CD4-positive, alpha-beta T cell (primary cell): ENCODE measurements at regions not wholly inside any gene's neighbourhood (a gene's known extent, or its start where the extent isn't known, plus 50 kb on each side); places are given as distances from the start of the nearest gene placed in this dataset.

ENCODE experiments used
- ATAC-seq: fragments of 200-7000 bp; cut with Tn5 transposase; one replicate; pipeline ENCODE4 v1.10.0; 2022; ENCODE audit warnings: mild to moderate bottlenecking; ENCODE audit not compliant: poor library complexity
- CTCF ChIA-PET: fragments of 350-600 bp; sonication (Branson Sonifier 250); formaldehyde crosslinking; loops from one replicate; lab custom pipeline; 2021; ENCODE audit warnings: antibody characterized with exemption, inconsistent platforms; lab: Charles Lee
- POLR2A ChIA-PET: fragments of 350-600 bp; sonication (Branson Sonifier 250); formaldehyde crosslinking; loops from one replicate; lab custom pipeline; 2021; ENCODE audit warnings: antibody characterized with exemption, inconsistent platforms; lab: Charles Lee
- DNase-seq, 14 experiments: peaks; one replicate each; pipeline ENCODE4 v3.0.0-alpha.2; 2013 to 2020; ENCODE audit warnings: mixed read lengths in 2 of 14
- H3K27ac ChIP-seq, 2 donors: one replicate each; pipeline versions ENCODE4 v1.5.1 to v1.7.0; 2013; ENCODE audit warnings: low read length in 2 of 2, low read depth in 1 of 2, mild to moderate bottlenecking in 1 of 2
- H3K27me3 ChIP-seq, 2 experiments: 1 replicate in 1 of 2; 2 replicates in 1 of 2; pipeline versions ENCODE4 v1.6.1 to v1.7.0; 2013; ENCODE audit warnings: low read length in 2 of 2, control low read depth in 1 of 2, mild to moderate bottlenecking in 1 of 2, moderate library complexity in 1 of 2; ENCODE audit not compliant: insufficient read depth in 2 of 2, control insufficient read depth in 1 of 2
- H3K36me3 ChIP-seq: one replicate; pipeline ENCODE4 v1.6.1; 2013; ENCODE audit warnings: low read length, control low read depth; ENCODE audit not compliant: insufficient read depth
- H3K4me1 ChIP-seq: one replicate; pipeline ENCODE4 v1.6.1; 2013; ENCODE audit warnings: low read length, control low read depth; ENCODE audit not compliant: insufficient read depth
- H3K4me3 ChIP-seq: one replicate; pipeline ENCODE4 v1.5.1; 2013; ENCODE audit warnings: mild to moderate bottlenecking, low read length, moderate library complexity
- H3K9me3 ChIP-seq, 2 experiments: 1 replicate in 1 of 2; 2 replicates in 1 of 2; pipeline versions ENCODE4 v1.6.1 to v1.7.0; 2013; ENCODE audit warnings: low read length in 2 of 2, mild to moderate bottlenecking in 2 of 2, control low read depth in 1 of 2, moderate library complexity in 1 of 2; ENCODE audit not compliant: control insufficient read depth in 1 of 2, insufficient read depth in 1 of 2
- H3K27ac Mint-ChIP-seq: one replicate; pipeline ENCODE4 v1.8.0; 2020; ENCODE audit warnings: mixed read lengths
- H3K27me3 Mint-ChIP-seq: one replicate; pipeline ENCODE4 v1.8.0; 2021; ENCODE audit warnings: mixed read lengths
- H3K36me3 Mint-ChIP-seq: one replicate; pipeline ENCODE4 v1.8.0; 2021; ENCODE audit warnings: low read depth, mixed read lengths
- H3K4me1 Mint-ChIP-seq: one replicate; pipeline ENCODE4 v1.8.0; 2021; ENCODE audit warnings: low read depth, mixed read lengths
- H3K4me3 Mint-ChIP-seq: one replicate; pipeline ENCODE4 v1.8.0; 2020; ENCODE audit warnings: mild to moderate bottlenecking, mixed read lengths
- H3K9me3 Mint-ChIP-seq: one replicate; pipeline ENCODE4 v1.8.0; 2020; ENCODE audit warnings: mixed read lengths
- intact Hi-C, 2 experiments: fragments of 100-400 bp; cut with DNase I in 1 of 2; cut with micrococcal nuclease in 1 of 2; formaldehyde crosslinking; loops; one replicate each; pipeline versions ENCODE4 v1.15.1 to v1.9.0; 2023 to 2025; cut with DNase I, micrococcal nuclease
- TF ChIP-seq, protein P1 (sequence below): fragments of 200-600 bp; IDR thresholded peaks from one replicate; pipeline ENCODE4 v1.8.0; 2022; ENCODE audit warnings: antibody characterized with exemption, mild to moderate bottlenecking

DNA sequence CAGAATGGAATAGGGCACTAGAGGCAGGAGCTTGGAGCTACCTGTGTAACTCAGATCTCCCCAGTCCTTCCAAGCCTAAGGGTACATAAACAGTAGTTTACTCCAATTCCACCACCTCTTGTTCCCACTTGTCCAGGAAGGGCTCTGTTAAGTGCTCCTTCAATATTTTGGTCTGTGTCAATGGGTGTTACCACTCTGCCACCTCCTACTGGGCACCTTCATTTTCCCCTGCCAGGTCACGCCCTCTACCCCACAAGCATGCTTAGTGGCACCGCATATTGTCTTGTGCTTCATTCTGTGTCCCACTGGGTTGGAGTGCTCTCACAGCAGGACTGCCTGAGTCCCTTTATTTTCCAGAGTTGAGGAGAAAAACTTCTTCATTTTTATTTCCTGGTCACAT, 459.8 kb downstream of the ARHGEF28 start:
- ATAC-seq (no peak), DNase-seq (no peak)
- no peaks in the 10 kb centered on the region for H3K4me1 ChIP-seq
- ChIA-PET CTCF (no interaction called here), POLR2A (no interaction called here)
- intact Hi-C loops: no loop called here
- no peaks in the 10 kb centered on the region for H3K27me3 ChIP-seq
- H3K9me3 Mint-ChIP-seq: no peaks in the 10 kb centered on the region
- TF ChIP-seq, protein P1, sequence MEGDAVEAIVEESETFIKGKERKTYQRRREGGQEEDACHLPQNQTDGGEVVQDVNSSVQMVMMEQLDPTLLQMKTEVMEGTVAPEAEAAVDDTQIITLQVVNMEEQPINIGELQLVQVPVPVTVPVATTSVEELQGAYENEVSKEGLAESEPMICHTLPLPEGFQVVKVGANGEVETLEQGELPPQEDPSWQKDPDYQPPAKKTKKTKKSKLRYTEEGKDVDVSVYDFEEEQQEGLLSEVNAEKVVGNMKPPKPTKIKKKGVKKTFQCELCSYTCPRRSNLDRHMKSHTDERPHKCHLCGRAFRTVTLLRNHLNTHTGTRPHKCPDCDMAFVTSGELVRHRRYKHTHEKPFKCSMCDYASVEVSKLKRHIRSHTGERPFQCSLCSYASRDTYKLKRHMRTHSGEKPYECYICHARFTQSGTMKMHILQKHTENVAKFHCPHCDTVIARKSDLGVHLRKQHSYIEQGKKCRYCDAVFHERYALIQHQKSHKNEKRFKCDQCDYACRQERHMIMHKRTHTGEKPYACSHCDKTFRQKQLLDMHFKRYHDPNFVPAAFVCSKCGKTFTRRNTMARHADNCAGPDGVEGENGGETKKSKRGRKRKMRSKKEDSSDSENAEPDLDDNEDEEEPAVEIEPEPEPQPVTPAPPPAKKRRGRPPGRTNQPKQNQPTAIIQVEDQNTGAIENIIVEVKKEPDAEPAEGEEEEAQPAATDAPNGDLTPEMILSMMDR: no peak
- peaks cover 16% of the 10 kb centered on the region for H3K27me3 Mint-ChIP-seq
- no peak overlapping the region for H3K4me3 Mint-ChIP-seq
- H3K36me3 ChIP-seq: no peaks in the 10 kb centered on the region
- no peak overlapping the region for H3K27ac Mint-ChIP-seq
- no peaks in the 10 kb centered on the region for H3K36me3 Mint-ChIP-seq
- no peak overlapping the region for H3K27ac ChIP-seq
- H3K9me3 ChIP-seq: no peaks in the 10 kb centered on the region
- H3K4me3 ChIP-seq: no peak overlapping the region
- H3K4me1 Mint-ChIP-seq: no peaks in the 10 kb centered on the region

DNA sequence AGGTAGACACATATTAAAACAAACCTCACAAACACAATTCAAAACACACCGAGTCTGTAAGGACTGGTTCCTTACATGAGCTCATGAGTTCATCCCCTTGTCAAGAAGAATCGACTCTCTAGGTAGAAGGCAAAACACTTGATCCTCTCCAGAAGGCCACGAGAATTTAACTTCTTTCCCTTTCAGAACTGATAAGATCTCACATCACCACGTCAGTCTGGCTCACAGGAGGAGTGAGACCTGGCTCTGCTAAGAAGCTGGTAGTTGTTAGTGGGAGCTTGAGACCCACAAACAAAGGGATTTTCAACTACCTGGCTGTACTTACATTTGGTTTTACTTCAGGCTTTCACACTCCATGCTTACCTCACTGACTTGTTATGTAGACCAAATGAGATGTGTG, 459.2 kb downstream of the ARHGEF28 start:
- Histone ChIP-seq H3K36me3 (no peaks in the 10 kb centered on the region), H3K27me3 (no peaks in the 10 kb centered on the region), H3K4me1 (no peaks in the 10 kb centered on the region), H3K9me3 (no peaks in the 10 kb centered on the region), H3K4me3 (no peak overlapping the region), H3K27ac (no peak overlapping the region)
- Mint-ChIP-seq H3K4me1 (no peaks in the 10 kb centered on the region), H3K9me3 (no peaks in the 10 kb centered on the region), H3K36me3 (no peaks in the 10 kb centered on the region), H3K27ac (no peak overlapping the region), H3K27me3 (peaks cover 16% of the 10 kb centered on the region), H3K4me3 (no peak overlapping the region)
- DNase-seq (no peak), ATAC-seq (no peak)
- TF ChIP-seq, protein P1: no peak
- intact Hi-C loops: no loop called here
- ChIA-PET CTCF (no interaction called here), POLR2A (no interaction called here)

DNA sequence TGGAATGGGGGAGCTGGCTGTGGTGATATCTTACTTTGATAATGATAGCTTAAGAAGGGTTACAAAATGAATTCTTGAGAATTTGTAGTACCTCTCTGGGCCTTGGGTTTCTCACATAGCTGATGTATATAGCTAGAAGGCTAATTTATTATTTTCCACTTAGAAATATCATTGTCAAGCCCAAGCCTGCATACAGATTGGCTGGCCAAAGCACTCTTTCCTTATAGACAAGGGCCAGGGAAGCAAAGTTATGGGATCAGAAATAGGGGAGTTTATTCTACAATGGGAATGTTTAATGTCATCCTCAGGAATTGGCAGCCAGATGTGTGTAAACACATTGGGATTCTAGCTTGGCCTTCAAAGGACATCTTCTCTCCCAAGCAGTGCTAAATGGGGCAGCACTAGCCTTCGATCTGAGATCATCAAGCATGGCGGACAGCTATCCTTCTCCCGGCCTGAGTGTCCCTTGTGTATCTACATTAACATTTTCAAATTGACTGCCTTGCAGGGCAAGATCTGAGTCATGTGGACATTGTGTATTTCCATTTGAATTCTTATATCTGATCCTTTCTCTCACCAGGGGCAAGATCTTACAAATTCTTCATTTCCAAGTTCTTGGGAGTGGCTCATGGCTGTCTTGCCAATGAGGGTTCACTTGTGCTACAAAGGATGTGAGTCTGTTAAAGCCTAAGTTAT, 457.2 kb downstream of the ARHGEF28 start:
- DNase-seq: no peak
- no peaks in the 10 kb centered on the region for H3K36me3 Mint-ChIP-seq
- H3K36me3 ChIP-seq: no peaks in the 10 kb centered on the region
- no peaks in the 10 kb centered on the region for H3K27me3 ChIP-seq
- intact Hi-C loops: no loop called here
- no peaks in the 10 kb centered on the region for H3K4me1 ChIP-seq
- H3K4me3 Mint-ChIP-seq: no peak overlapping the region
- CTCF ChIA-PET: no interaction called here
- TF ChIP-seq, protein P1: no peak
- H3K27me3 Mint-ChIP-seq: peaks cover 14% of the 10 kb centered on the region
- ATAC-seq: no peak
- no peaks in the 10 kb centered on the region for H3K4me1 Mint-ChIP-seq
- no peak overlapping the region for H3K27ac ChIP-seq
- H3K9me3 ChIP-seq: no peaks in the 10 kb centered on the region
- H3K9me3 Mint-ChIP-seq: no peaks in the 10 kb centered on the region
- no peak overlapping the region for H3K4me3 ChIP-seq
- POLR2A ChIA-PET: no interaction called here
- H3K27ac Mint-ChIP-seq: no peak overlapping the region
